Activated CD8-positive, alpha-beta memory T cell treated with anti-CD3 and anti-CD28 coated beads, Interleukin-2, amount 50 U/mL, for 4 hours (primary cell): ENCODE measurements at regions not wholly inside any gene's neighbourhood (a gene's known extent, or its start where the extent isn't known, plus 50 kb on each side); places are given as distances from the start of the nearest gene placed in this dataset.

Experiments
- DNase-seq: peaks from one replicate; pipeline ENCODE4 v3.0.0-alpha.2; 2020

GRCh38 chr11:91407842-91408241, 816.8 kb upstream of the FAT3 start:
- DNase-seq = no peak

GRCh38 chr11:91406009-91406408, 818.6 kb upstream of the FAT3 start:
- DNase-seq = no peak

- DNase-seq = no peak
Measured at GRCh38 chr11:91404344-91404743, 820.3 kb upstream of the FAT3 start.

GRCh38 chr11:91397134-91397468, 827.5 kb upstream of the FAT3 start:
- DNase-seq = no peak

GRCh38 chr11:91396236-91397133, 828.1 kb upstream of the FAT3 start:
- DNase-seq = no peak

- DNase-seq = no peak
Measured at GRCh38 chr11:91394727-91395414, 829.7 kb upstream of the FAT3 start.

- no peak for DNase-seq
Measured at GRCh38 chr11:91394073-91394726, 830.4 kb upstream of the FAT3 start.

- DNase-seq = no peak
Measured at GRCh38 chr11:91382946-91383345, 841.7 kb upstream of the FAT3 start.

GRCh38 chr11:91374794-91375193, 849.8 kb upstream of the FAT3 start:
- DNase-seq = no peak

GRCh38 chr11:91373497-91373896, 851.1 kb upstream of the FAT3 start:
- DNase-seq = no peak

GRCh38 chr11:91366816-91367215, 857.8 kb upstream of the FAT3 start:
- DNase-seq = no peak

GRCh38 chr11:91365986-91366585, 858.5 kb upstream of the FAT3 start:
- DNase-seq = no peak

GRCh38 chr11:91350931-91351330, 873.7 kb upstream of the FAT3 start:
- no peak for DNase-seq

GRCh38 chr11:91326751-91327150, 897.9 kb upstream of the FAT3 start:
- no peak for DNase-seq

- DNase-seq = no peak
Measured at GRCh38 chr11:91326280-91326679, 898.3 kb upstream of the FAT3 start.

GRCh38 chr11:91314521-91314920, 910.1 kb upstream of the FAT3 start:
- DNase-seq = no peak

GRCh38 chr11:91312541-91312940, 912.1 kb upstream of the FAT3 start:
- DNase-seq = no peak

GRCh38 chr11:91310085-91310484, 914.5 kb upstream of the FAT3 start:
- DNase-seq = no peak

GRCh38 chr11:91308069-91308468, 916.5 kb upstream of the FAT3 start:
- no peak for DNase-seq

GRCh38 chr11:91305402-91305801, 919.2 kb upstream of the FAT3 start:
- DNase-seq = no peak

- no peak for DNase-seq
Measured at GRCh38 chr11:91303749-91304148, 920.9 kb upstream of the FAT3 start.

- no peak for DNase-seq
Measured at GRCh38 chr11:91299980-91300379, 924.6 kb upstream of the FAT3 start.

GRCh38 chr11:91296629-91297028, 928.0 kb upstream of the FAT3 start:
- no peak for DNase-seq

GRCh38 chr11:91295591-91295990, 929.0 kb upstream of the FAT3 start:
- no peak for DNase-seq
